Esophagus (tissue), 2 donors: ENCODE measurements at regions not wholly inside any gene's neighbourhood (a gene's known extent, or its start where the extent isn't known, plus 50 kb on each side); places are given as distances from the start of the nearest gene placed in this dataset.

Experiments
- H3K27ac ChIP-seq, 2 donors: one replicate each; pipeline ENCODE4 v1.5.1; 2013; ENCODE audit warnings: low read depth in 2 of 2, mild to moderate bottlenecking in 2 of 2, inconsistent platforms in 1 of 2, low read length in 1 of 2, moderate library complexity in 1 of 2
- H3K27me3 ChIP-seq, 2 donors: one replicate each; pipeline ENCODE4 v1.6.1; 2013; ENCODE audit warnings: low read length in 2 of 2, control low read depth in 1 of 2, mild to moderate bottlenecking in 1 of 2; ENCODE audit not compliant: insufficient read depth in 2 of 2, control insufficient read depth in 1 of 2
- H3K36me3 ChIP-seq, 2 donors: one replicate each; pipeline ENCODE4 v1.6.1; 2013; ENCODE audit warnings: low read length in 1 of 2; ENCODE audit not compliant: control insufficient read depth in 2 of 2, insufficient read depth in 2 of 2
- H3K4me1 ChIP-seq, 2 donors: one replicate each; pipeline ENCODE4 v1.6.1; 2013; ENCODE audit warnings: low read length in 1 of 2; ENCODE audit not compliant: control insufficient read depth in 2 of 2, insufficient read depth in 2 of 2
- H3K4me3 ChIP-seq, 2 donors: one replicate each; pipeline ENCODE4 v1.5.1; 2013; ENCODE audit warnings: low read length in 2 of 2, mild to moderate bottlenecking in 2 of 2, low read depth in 1 of 2, moderate library complexity in 1 of 2
- H3K9me3 ChIP-seq, 2 donors: one replicate each; pipeline ENCODE4 v1.6.1; 2013; ENCODE audit warnings: mild to moderate bottlenecking in 2 of 2, low read depth in 1 of 2, low read length in 1 of 2, moderate library complexity in 1 of 2; ENCODE audit not compliant: control insufficient read depth in 2 of 2, insufficient read depth in 1 of 2
- WGBS, 2 donors: extraction: QIAGEN DNeasy Blood & Tissue Kit; methylation state at CpG; one replicate each; pipeline ENCODE4 v1.1.7; 2013; 5-methylcytosine and 5-hydroxymethylcytosine counted together
- donor health status: healthy with polysubstance abuse.
- donor health status: Bipolar disorder and iron deficiency.

DNA sequence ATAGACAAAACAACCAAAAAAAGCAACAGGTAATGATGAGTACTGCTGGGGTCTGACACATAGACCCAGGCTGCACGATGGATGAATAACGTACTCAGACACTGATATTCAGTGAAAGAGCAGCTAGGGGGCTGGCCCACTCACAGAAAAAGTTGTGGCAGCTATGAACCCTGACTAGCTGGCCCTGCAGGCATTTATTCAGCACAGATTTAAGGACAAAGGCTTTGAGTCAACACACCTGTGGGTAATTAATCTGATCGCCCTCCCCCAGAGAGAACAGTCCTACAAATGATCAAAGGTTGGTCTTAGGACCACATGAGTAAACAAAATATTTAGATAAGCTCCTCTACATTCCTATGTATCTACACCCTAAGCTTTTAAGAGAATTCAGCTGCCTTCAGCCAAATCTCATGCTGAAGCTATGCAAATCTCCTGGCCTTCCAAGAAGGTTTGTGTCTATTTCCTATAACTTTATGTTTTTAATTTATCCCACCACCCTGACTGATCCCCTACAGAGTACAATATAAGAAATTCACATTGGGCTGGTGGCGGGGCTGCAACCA, 81.7 kb upstream of the NXT1 start:
- no peaks in the 10 kb centered on the region for H3K36me3 ChIP-seq
- H3K27me3 ChIP-seq: no peaks in the 10 kb centered on the region
- H3K4me3 ChIP-seq: no peak overlapping the region
- H3K4me1 ChIP-seq: no peaks in the 10 kb centered on the region
- no peak overlapping the region for H3K27ac ChIP-seq
- 75 to 84% methylated on average over 4 of the region's 4 CpGs for WGBS, 2 donors
- peaks cover 0 to 4% of the 10 kb centered on the region in 2 donors for H3K9me3 ChIP-seq

DNA sequence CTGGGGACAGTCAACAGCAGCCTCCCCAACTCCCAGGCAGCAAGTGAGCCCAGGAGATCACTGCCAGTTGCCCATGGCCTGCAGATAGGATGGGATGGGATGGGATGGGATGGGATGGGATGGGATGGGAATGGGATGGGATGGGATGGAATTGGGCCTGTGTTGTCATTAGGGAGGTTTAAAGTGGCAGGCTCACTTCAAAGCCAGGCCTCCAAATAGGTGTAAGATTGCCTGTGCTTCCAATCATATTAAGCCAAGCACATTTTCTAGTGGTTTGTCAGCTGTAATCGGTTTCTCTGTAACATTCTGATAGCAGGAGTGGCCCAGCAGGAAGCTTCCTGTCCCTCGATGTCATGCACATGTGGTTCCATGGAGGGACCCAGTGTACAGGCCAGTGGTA, 82.7 kb upstream of the NXT1 start:
- Histone ChIP-seq H3K27me3 (no peaks in the 10 kb centered on the region), H3K4me3 (no peak overlapping the region), H3K4me1 (no peaks in the 10 kb centered on the region), H3K36me3 (no peaks in the 10 kb centered on the region), H3K27ac (no peak overlapping the region), H3K9me3 (peaks cover 0 to 8% of the 10 kb centered on the region in 2 donors)
- WGBS, 2 donors: 80 to 93% methylated on average over 2 of the region's 2 CpGs

DNA sequence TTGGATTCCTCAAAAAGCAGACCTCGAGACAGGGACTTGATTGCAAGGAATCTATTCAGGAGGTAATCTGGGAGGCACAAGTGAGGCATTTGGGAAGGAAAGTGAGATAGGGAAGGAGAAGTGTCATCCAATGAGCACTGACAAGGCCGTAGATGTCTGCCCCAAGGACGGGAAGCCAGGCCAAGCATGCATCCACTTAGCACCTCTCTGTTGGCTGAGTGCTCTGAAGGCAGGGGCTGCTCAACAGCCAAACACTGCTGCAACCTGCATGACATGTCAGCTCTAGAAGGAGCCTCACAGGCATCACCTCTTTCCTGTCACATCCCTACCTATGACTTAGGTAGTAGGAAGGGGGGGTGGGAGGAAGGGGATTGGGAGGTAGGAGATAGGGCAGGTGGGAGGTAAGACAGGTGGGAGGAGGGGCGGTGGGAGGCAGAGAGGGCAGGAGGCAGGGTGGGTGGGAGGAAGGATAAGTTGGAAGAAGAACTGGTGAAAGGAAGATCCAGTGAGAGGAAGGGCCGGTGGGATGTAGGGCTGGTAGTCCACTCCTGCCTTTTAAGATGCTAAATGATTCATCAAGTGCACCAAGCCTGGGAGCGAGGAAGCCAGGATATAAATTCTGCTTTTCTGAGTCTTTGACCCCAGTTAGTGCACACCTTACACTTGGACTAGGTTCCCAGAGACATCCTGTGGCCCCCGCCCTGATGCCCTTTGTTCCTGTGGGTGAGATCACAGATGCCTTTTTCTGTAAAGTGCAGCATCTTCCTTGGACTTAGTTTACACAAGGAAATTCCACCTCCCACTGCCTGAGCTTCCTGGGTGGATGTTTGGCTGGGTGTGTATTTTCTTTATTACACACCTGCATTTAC, 83.8 kb upstream of the NXT1 start:
- 71 to 76% methylated on average over 7 of the region's 7 CpGs for WGBS, 2 donors
- Histone ChIP-seq H3K4me1 (no peaks in the 10 kb centered on the region), H3K4me3 (no peak overlapping the region), H3K27me3 (no peaks in the 10 kb centered on the region), H3K27ac (no peak overlapping the region), H3K9me3 (peaks cover 0 to 8% of the 10 kb centered on the region in 2 donors), H3K36me3 (no peaks in the 10 kb centered on the region)

DNA sequence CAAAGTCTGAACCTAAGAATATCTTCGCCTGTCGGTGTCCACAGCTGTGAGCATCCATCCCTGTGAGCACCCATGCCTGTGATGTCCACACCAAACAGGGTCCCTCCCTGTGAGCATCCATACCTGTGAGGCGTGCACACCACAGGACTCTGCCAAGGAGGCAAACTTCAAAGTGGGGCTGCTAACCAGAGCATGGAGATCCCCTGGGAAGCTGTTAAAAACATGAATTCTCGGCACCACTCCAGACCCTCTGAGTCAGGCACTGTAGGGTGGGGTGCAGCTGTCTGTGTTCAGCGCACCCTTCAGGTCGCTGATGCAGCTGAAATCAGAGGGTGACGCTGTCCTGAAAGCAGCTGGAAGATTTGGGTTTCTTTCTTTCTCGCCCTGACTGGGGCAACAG, 85.4 kb upstream of the NXT1 start:
- Histone ChIP-seq H3K27me3 (no peaks in the 10 kb centered on the region), H3K36me3 (no peaks in the 10 kb centered on the region)

DNA sequence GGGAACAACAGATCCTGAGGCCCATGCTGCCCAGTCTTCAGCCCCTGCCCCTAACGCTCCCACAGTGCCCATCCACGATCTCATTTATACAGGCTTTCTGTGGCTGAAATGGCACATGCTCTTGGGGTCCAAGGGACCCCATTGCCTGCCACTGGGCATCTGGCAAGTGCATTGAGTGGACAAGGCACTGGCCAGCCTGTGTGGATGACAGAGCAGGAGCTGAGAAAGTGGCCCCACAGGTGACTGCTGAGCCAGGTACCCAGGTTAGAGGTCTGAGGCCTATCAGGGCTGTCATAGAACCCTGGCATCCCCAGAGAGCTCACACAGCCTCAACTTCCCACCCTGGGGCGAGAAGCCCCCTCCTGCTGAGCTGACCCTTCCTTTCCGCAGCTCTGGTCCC, 86.0 kb upstream of the NXT1 start:
- no peaks in the 10 kb centered on the region for H3K27me3 ChIP-seq
- 73 to 84% methylated on average over 4 of the region's 4 CpGs for WGBS, 2 donors
- H3K4me1 ChIP-seq: no peaks in the 10 kb centered on the region
- no peaks in the 10 kb centered on the region for H3K36me3 ChIP-seq
- H3K27ac ChIP-seq: no peak overlapping the region
- H3K9me3 ChIP-seq: peaks cover 0 to 8% of the 10 kb centered on the region in 2 donors
- no peak overlapping the region for H3K4me3 ChIP-seq

More for the DNA sequence above, 85.4 kb upstream of the NXT1 start:
- H3K9me3 ChIP-seq: peaks cover 0 to 8% of the 10 kb centered on the region in 2 donors
- H3K4me1 ChIP-seq: no peaks in the 10 kb centered on the region
- 74 to 90% methylated on average over 8 of the region's 8 CpGs for WGBS, 2 donors
- no peak overlapping the region for H3K27ac ChIP-seq
- H3K4me3 ChIP-seq: no peak overlapping the region

DNA sequence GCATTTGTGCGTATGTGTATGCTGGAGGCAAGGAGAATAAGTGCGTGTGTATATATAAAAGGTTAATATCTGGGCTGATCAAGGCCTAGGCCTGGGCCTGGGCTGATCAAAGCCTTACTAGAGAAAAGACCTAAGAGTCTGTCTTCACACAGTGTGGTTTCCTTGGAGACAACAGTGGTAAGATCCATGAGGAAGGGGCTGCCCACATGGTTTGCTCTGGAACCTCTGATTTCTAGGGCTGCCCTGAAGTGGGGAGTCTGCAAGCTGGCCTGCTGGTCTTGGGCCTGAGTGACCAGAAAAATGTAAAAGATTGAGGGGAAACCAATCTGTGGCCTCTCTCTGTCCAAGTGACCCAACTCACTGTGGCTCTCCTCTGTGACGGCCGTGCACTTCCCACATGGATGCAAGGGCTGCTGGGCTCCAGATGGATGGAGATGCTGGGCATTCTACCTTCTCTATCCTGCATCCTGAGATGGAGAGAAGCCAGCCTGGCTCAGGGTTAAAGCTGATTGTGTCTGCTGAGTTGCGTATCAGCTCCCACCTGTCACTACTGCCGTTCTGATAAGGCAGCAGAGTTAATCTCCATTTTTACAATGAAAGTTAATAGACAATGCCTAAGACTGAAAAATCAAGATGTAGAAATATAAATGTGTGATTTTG, 90.3 kb upstream of the NXT1 start:
- Histone ChIP-seq H3K27ac (no peak overlapping the region), H3K36me3 (no peaks in the 10 kb centered on the region), H3K4me1 (no peaks in the 10 kb centered on the region), H3K4me3 (no peak overlapping the region), H3K27me3 (no peaks in the 10 kb centered on the region), H3K9me3 (peaks cover 0 to 3% of the 10 kb centered on the region in 2 donors)
- WGBS, 2 donors: 82 to 92% methylated on average over 6 of the region's 6 CpGs

DNA sequence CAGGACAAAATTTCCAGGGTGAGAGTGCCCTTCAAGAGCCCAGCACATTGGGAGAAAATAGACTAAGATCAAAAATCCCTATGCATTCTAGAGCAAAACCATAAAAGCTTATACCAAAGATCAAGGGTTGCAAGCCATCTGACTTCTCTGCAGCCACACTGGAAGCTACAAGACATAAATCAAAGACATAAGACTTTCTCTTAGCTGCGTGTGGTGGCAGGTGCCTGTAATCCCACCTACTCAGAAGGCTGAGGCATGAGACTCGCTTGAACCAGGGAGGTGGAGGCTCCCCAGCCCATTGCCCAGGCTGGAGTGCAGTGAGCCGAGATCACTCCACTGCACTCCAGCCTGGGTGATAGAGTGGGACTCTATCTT, 91.9 kb upstream of the NXT1 start:
- WGBS, 2 donors: 78 to 80% methylated on average over 3 of the region's 3 CpGs
- Histone ChIP-seq H3K27me3 (no peaks in the 10 kb centered on the region), H3K27ac (peak overlapping the region in 1 of 2 donors; percentile 6), H3K9me3 (peaks cover 0 to 3% of the 10 kb centered on the region in 2 donors), H3K4me3 (no peak overlapping the region), H3K4me1 (no peaks in the 10 kb centered on the region), H3K36me3 (no peaks in the 10 kb centered on the region)

DNA sequence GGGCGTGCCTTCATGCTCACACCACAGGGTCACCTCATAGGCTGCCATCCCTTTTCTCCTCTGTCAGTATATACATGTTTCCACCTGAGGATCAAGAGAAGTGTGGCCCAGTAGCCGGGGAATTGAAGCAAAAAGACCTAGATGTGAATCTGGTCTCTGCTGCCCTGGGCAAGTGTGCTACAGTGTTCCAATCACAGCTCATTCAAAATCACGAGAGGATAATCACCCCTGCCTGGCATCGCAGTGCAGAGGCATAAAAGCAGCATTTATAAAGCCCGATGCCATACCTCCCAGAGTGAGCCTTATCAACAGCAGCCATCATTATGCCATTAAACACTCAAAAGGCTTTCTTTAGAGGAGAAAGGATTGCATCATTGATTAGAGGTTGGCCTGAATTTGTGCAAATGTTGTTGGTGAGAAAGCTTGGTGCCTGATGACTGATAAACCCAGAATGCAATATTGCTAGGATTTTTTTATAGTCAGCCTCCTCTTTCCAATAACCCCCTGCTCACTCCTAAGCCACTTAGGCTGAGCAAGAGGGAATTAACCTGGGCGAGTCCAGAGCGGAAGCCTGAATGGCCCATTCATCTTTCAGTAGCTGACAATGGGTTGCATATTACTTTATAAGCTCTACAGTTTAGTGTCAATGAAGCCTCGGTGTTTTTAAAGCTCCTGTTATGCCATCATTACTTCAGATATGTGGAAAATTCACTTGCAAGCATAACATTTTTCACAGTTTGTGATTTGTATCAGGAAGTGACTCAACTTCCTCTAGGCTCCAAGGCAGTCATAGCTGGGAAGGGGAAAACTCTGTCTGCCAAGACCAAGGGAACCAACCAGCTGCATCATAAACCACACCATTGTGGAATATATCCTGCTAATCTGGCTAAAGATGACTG, 92.5 kb upstream of the NXT1 start:
- H3K9me3 ChIP-seq: no peaks in the 10 kb centered on the region
- WGBS, 2 donors: 53 to 70% methylated on average over 8 of the region's 8 CpGs
- H3K4me3 ChIP-seq: no peak overlapping the region
- H3K36me3 ChIP-seq: no peaks in the 10 kb centered on the region
- H3K27ac ChIP-seq: peak overlapping the region in 1 of 2 donors; percentile 21
- no peaks in the 10 kb centered on the region for H3K4me1 ChIP-seq
- no peaks in the 10 kb centered on the region for H3K27me3 ChIP-seq

DNA sequence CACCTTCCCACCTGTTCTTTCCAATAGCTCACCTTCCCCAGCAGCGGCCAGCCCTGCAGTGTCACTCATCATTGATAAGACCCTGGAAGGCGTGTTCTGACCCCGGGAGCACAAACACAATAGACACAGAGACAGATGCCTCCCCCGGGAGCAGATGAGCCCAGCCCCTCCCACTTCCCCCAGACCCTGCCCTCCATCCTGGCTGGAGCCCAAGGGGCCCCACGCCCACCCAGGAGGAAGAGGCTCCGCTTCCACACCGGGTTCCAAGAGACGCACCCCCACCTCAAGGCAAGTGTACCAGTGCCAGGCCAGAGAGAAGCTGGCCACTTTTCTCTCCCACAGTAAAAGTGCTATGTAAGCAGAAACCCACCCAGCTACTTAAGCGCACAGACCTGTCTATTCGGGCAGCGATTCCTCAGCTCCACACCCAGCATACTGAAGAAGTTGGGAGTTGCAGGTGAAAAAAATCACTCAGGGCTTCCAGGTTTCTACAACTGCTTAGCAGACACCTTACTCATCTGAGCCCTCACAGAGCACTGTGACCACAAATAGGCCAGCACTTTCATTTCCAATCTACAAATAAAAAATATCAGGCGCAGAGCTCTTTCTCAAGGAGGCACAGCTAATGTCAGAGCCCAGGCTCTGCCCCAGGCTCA, 93.4 kb upstream of the NXT1 start:
- Histone ChIP-seq H3K4me1 (no peaks in the 10 kb centered on the region), H3K27me3 (no peaks in the 10 kb centered on the region), H3K36me3 (no peaks in the 10 kb centered on the region), H3K4me3 (no peak overlapping the region), H3K9me3 (no peaks in the 10 kb centered on the region), H3K27ac (no peak overlapping the region)
- WGBS, 2 donors: 44 to 46% methylated on average over 12 of the region's 12 CpGs
